Pancreas (tissue), 10 donors: ENCODE measurements at regions not wholly inside any gene's neighbourhood (a gene's known extent, or its start where the extent isn't known, plus 50 kb on each side); places are given as distances from the start of the nearest gene placed in this dataset.
"Not testable (repeated sequence)": the region's sequence is repeated elsewhere in the genome, so short reads cannot be mapped to it uniquely, and the experiment has no call there.

Experiments used
- ATAC-seq, 4 donors: fragments of 200-7000 bp; cut with Tn5 transposase; one replicate each; pipeline versions ENCODE4 v1.8.0 to v1.9.1; 2020; ENCODE audit warnings: mild to moderate bottlenecking in 4 of 4, moderate library complexity in 4 of 4
- DNase-seq, 6 donors: peaks; one replicate each; pipeline ENCODE4 v3.0.0-alpha.2; 2020
- FAIRE-seq: peaks from 2 replicates; lab custom pipeline; 2012; peaks lifted over from hg19 to GRCh38; lab: Jason Lieb, UNC
- H3K27ac ChIP-seq, 4 donors: fragments of 200-600 bp; sonication (generic); 1 replicate in 3 of 4; 2 replicates in 1 of 4; pipeline versions ENCODE4 v1.5.0 to v1.8.0; 2020
- H3K27me3 ChIP-seq, 4 donors: fragments of 200-600 bp; one replicate each; pipeline ENCODE4 v1.8.0; 2021
- H3K36me3 ChIP-seq, 3 donors: fragments of 200-600 bp; sonication (generic) in 1 of 3; one replicate each; pipeline versions ENCODE4 v1.5.0 to v1.8.0; 2020 to 2021
- H3K4me1 ChIP-seq, 3 donors: fragments of 200-600 bp; one replicate each; pipeline ENCODE4 v1.8.0; 2021
- H3K4me3 ChIP-seq, 4 donors: fragments of 200-600 bp; sonication (generic) in 2 of 4; one replicate each; pipeline versions ENCODE4 v1.5.0 to v1.8.0; 2020 to 2021
- H3K9me3 ChIP-seq, 4 donors: fragments of 200-600 bp; one replicate each; pipeline ENCODE4 v1.8.0; 2021
- CTCF ChIP-seq, 4 donors: fragments of 200-600 bp; sonication (generic) in 3 of 4; IDR thresholded peaks; one replicate each; pipeline versions ENCODE4 v1.5.0 to v1.8.0; 2021; ENCODE audit warnings: antibody characterized with exemption in 4 of 4
- WGBS, 2 donors: extraction: QIAGEN DNeasy Blood & Tissue Kit; methylation state at CpG; one replicate each; pipeline ENCODE4 v1.1.7; 2013; 5-methylcytosine and 5-hydroxymethylcytosine counted together
- intact Hi-C, 3 donors: fragments of 100-400 bp; cut with DNase I; formaldehyde crosslinking; loops; one replicate each; pipeline versions ENCODE4 v1.11.1 to v1.14.2; 2022
- donor health status: healthy with polysubstance abuse.
- donor health status: DM: no; HTN: no; CAD: no; lungs with moderate emphysema.
- donor health status: DM: no; HTN: no; CAD: no.
- donor health status: control.
- donor health status: control.
- donor health status: Bipolar disorder and iron deficiency.
- donor health status: DM: yes; HTN: yes; CAD: no.
- donor health status: DM: no; HTN: no; CAD: no.
- donor health status: DM: no; HTN: no; CAD: no.
- donor health status: DM: yes; HTN: yes; CAD: no.

GRCh38 chr2:37770797-37771196, 99.4 kb upstream of the CDC42EP3 start:
- Histone ChIP-seq H3K36me3 (no peaks in the 10 kb centered on the region), H3K4me3 (no peak overlapping the region), H3K27ac (no peak overlapping the region), H3K4me1 (peaks cover 0 to 4% (median 0%) of the 10 kb centered on the region in 3 donors), H3K9me3 (no peaks in the 10 kb centered on the region), H3K27me3 (no peaks in the 10 kb centered on the region)
- DNase-seq (no peak), ATAC-seq (no peak), FAIRE-seq (no peak)
- intact Hi-C loops, result no loop called here
- 62 to 85% methylated on average over 2 of the region's 2 CpGs for WGBS, 2 donors
- TF ChIP-seq CTCF (IDR thresholded peaks at IDR 0.05), result no peak

DNA sequence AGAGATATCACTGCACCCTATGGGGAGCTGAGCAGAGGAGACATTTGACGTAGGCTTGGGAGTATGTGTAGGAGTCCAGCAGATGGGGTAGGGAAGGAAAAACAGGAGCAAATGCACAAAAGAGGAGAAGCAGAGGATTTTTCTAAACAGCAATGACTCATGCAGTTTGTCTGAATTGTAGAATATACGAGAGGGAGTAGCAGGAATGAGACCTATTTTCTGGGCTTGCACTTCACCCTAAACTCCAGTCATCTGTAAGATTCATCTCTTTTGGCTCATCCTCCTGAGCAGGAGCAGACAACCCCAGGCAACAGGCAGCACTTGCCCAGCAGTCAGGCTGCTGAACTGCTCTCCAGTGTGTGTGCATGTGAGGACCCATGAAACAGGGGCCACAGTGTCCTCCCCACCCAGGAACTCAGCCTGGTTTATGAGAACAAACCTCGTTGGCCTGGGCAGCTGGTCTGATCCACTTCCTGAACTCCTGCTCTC, 100.2 kb upstream of the CDC42EP3 start:
- WGBS, 2 donors, result 63 to 64% methylated on average over 3 of the region's 3 CpGs
- FAIRE-seq (no peak), DNase-seq (no peak), ATAC-seq (no peak)
- intact Hi-C loops, result no loop called here
- Histone ChIP-seq H3K4me1 (peaks cover 0 to 4% (median 0%) of the 10 kb centered on the region in 3 donors), H3K9me3 (no peaks in the 10 kb centered on the region), H3K27me3 (no peaks in the 10 kb centered on the region), H3K4me3 (no peak overlapping the region), H3K27ac (no peak overlapping the region), H3K36me3 (no peaks in the 10 kb centered on the region)
- no peak for TF ChIP-seq CTCF (IDR thresholded peaks at IDR 0.05)

GRCh38 chr2:37773371-37774130, 102.1 kb upstream of the CDC42EP3 start:
- ATAC-seq (no peak), FAIRE-seq (no peak), DNase-seq (no peak)
- Histone ChIP-seq H3K4me1 (no peaks in the 10 kb centered on the region), H3K4me3 (no peak overlapping the region), H3K9me3 (no peaks in the 10 kb centered on the region), H3K27me3 (no peaks in the 10 kb centered on the region), H3K36me3 (no peaks in the 10 kb centered on the region), H3K27ac (no peak overlapping the region)
- TF ChIP-seq CTCF (IDR thresholded peaks at IDR 0.05), result no peak
- intact Hi-C loops, result no loop called here
- 62 to 72% methylated on average over 8 of the region's 8 CpGs for WGBS, 2 donors

GRCh38 chr2:37774171-37774944, 102.9 kb upstream of the CDC42EP3 start:
- H3K27me3 ChIP-seq, H3K4me1 ChIP-seq, ATAC-seq, H3K4me3 ChIP-seq, intact Hi-C loops, DNase-seq, H3K9me3 ChIP-seq, FAIRE-seq, H3K27ac ChIP-seq, H3K36me3 ChIP-seq: not testable (repeated sequence)
- 77 to 81% methylated on average over 6 of the region's 6 CpGs for WGBS, 2 donors

GRCh38 chr2:37774976-37775907, 103.8 kb upstream of the CDC42EP3 start:
- FAIRE-seq, result no peak
- H3K27ac ChIP-seq, result peak overlapping the region in 1 of 4 donors; percentile 5
- intact Hi-C loops, result no loop called here

More at GRCh38 chr2:37774976-37775907, 103.8 kb upstream of the CDC42EP3 start:
- Histone ChIP-seq H3K27me3 (no peaks in the 10 kb centered on the region), H3K4me3 (no peak overlapping the region), H3K4me1 (no peaks in the 10 kb centered on the region), H3K9me3 (no peaks in the 10 kb centered on the region), H3K36me3 (no peaks in the 10 kb centered on the region)
- ATAC-seq, result peak in 1 of 4 donors; percentile 39
- TF ChIP-seq CTCF (IDR thresholded peaks at IDR 0.05), result no peak
- DNase-seq, result no peak
- 71 to 73% methylated on average over 9 of the region's 9 CpGs for WGBS, 2 donors
